ENCODE measurements at regions not wholly inside any gene's neighbourhood (a gene's known extent, or its start where the extent isn't known, plus 50 kb on each side); places are given as distances from the start of the nearest gene placed in this dataset.

DNA sequence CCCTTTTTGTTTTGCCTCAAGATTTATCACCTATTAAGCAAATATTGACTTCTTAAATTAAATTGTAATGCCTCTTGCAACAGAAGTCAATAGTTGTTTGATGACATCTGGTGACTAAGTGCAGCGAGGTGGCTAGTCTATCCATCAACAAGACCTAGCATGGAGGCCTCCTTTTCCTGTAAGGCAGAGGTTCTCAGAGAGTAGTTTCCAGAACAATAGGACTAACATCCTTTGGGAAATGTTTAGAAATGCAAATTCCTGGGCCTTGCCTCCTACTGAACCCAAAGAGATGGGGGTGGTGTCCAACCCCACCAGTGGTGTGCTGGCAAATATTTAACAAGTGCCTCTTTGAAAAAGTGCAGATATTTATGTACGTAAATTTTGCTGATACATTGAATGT lies 143.7 kb downstream of the SCP2D1 start:
- no peak for DNase-seq (ENCODE audit: extremely low read depth, low read depth)

DNA sequence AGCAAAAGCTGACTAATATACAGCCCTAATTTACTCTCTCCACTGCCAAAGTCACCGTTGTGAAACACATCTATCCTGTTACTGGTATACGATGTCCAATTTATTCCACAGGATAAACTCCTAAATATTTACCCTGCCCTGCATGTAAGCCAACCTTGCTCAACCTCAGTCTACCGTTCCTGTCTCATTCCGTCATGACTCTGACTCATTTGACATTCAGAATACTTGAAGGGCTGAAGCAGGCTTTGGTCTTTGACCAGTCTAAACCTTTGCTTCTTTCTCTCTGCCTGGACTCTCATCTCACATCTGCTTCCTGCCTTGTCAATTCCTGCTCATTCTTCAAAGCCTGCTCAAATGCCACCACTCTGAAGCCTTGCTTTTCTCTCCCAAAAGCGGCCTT lies 157.5 kb downstream of the SCP2D1 start:
- DNase-seq (ENCODE audit: extremely low read depth, low read depth) = no peak

DNA sequence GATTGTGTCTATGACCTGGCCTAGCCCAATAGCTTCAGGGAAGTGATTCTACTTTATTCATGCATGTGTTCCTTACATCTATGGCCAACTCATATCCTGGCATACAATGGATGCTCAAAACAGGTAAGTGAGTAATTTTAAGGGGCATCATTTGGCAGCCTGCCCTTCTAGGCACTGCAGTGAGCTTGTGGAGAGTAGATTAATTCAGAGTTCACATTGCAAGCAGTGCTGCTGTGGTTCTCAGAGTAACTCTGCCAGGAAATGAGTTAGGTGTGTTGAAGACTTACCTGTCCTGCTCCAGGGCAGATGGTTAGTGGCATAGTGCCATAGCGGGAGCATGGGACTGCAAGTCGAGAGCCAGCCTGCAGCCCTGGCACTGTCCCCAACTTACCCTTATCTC lies 158.0 kb downstream of the SCP2D1 start:
- no peak for DNase-seq (ENCODE audit: extremely low read depth, low read depth)

DNA sequence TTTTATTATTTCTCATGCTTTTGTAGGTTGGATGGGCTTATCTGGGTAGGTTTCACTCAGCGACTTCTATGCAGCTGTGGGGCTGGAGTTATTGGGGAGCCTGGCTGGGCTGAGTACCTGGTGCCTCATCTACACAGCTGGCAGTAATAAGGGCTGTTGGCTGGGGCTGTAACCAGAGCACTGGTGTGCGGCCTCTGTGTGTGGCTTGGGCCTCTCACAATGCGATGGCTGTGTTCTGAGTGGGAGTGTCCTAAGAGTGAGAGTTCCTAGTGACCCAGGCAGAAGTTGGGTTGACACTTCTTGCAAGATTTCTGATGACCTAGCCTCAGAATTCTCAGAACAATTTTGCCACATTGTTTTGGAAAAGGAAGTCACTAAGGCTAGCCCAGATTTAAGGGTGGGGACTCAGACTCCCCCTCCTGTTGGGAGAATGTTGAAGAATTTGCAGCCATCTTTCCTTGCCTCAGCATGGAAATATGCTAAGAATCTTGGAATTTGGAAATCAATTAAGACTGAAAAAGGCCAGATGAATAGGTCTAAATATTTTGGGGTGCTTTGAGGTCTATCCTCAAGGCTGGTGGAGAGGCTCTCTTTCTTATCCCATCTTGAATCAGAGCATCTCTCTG lies 158.8 kb downstream of the SCP2D1 start:
- DNase-seq (ENCODE audit: extremely low read depth, low read depth) = no peak

DNA sequence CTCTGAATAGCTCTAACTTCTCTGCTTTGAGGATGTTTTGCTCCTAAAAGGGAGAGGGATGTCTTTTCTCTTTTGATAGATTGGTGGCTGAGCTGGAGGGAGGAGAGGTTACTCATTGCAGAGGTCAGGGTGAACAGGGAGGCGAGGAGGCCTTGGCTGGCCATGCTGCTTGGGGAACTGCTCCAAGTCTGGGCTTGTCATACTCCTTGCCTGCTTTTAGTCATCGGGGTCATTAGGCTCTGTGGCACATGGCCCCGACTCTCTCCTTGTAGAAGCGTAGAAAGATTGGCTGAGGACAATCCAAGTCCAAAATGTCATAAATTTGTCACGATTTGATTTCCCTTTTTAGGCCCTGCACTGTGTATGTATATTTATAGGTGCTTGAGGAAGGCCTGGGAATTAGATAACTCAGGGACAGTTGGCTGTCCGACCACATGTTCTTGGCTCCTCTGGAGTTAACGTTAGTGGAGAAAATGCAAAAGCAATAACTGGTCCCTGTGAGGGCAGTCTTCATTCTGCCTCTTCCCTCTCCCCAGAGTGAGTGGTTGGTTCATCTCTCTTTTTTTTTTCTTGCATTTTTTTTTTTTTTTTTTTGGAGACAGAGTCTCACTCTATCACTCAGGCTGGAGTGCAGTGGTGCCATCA lies 160.1 kb downstream of the SCP2D1 start:
- no peak for DNase-seq (ENCODE audit: extremely low read depth, low read depth)

DNA sequence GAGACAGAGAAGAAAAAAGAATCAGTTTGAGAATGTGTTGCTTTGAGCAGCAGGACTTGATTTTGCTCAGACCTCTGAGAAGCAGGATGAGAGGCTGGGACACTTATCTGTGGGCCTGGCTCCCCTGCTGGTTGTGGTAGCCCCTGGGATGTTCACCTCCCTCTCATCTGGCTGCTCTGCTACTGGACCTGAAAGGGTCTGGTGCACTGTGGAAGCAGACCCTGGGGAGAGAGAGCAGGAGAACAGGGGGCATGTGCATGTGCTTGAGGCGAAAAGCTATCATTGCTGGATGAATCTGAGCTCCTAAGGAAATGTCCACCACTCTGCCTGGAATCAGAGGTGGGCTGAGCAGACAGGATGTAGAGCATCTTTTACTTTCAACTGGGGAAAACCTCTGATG lies 161.1 kb downstream of the SCP2D1 start:
- DNase-seq (ENCODE audit: extremely low read depth, low read depth) = no peak

DNA sequence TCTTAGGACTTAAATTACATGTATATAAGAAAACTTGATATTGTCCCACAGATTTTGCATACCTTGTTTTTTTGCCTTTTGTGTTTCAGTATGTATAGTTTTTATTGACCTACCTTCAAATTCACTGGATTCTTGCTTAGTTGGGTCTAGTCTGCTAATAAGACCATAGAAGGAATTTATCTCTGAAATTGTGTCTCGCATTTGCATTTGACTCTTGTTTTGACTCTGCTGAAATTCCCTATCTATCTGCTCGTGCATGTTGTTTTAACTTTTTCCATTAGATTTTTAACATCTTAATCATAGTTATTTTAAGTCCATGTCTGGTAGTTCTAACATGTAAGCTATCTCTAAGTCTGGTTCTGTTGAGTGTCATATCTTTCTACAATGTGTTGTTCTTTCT lies 163.9 kb downstream of the SCP2D1 start:
- DNase-seq (ENCODE audit: extremely low read depth, low read depth) = no peak

DNA sequence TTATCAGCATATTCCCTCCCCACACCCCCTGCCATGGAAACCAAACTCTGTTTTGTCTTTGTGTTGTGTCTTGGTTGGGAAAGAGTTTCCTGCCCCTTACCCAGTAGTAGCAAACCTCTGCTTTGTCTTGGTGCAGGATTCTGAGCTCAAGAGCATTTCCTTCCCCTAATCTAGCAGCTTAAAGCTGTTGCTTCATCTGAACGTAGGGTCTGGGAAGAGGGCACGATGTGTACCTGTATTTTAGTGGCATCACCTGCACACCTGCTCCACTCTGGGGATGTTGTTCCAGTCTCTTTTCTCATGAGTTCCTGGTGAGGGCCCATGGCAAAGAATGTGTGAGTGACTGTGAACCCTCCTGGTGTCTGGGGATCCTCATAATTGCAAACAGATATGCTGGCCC lies 164.7 kb downstream of the SCP2D1 start:
- no peak for DNase-seq (ENCODE audit: extremely low read depth, low read depth)

DNA sequence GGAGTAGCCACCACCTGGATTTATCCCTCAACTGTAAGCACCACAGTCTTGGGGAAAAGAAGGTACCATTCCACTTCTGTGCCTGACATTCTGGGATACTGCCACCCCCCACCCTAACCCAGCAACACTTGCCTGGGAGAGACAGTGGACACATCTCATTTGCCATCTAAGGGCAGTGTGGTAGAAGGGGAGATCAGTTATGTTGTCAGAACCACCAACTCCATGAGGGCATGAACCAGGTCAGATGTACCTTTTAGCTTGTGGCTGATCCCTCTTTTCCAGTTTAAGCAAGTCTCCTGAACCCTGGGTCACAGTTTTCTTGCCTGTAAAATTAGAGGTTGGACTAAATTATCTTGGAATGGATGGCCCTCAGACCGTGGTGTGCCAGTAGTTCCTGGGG lies 165.5 kb downstream of the SCP2D1 start:
- DNase-seq (ENCODE audit: extremely low read depth, low read depth) = no peak

DNA sequence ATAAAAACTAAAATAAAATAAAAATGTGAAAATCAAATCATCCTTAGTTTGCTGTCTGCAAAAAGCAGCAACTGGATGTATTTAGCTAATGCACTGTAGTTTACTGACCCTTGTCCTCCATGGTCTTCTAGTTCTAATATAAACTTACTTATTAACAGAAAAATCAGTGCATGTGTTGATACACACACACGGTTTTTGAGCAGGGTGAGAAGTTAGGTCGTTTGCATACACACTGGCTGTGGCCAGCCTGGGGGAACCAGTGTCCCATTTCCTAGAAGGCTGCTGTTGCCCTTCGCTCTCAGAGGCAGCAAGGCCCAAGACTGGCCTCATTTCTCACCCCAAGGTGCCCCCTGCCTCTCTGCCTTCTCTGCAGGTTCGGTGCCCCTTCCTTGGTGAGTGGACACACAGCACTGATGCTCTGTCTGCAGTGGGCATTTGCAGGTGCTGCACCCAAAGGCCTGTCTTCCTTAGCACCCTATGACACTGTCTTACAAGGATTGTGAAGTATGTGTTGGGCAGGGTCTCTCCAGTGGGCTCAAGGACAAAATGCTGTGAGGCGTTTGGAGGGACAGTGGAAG lies 168.5 kb downstream of the SCP2D1 start:
- DNase-seq (ENCODE audit: extremely low read depth, low read depth) = no peak

DNA sequence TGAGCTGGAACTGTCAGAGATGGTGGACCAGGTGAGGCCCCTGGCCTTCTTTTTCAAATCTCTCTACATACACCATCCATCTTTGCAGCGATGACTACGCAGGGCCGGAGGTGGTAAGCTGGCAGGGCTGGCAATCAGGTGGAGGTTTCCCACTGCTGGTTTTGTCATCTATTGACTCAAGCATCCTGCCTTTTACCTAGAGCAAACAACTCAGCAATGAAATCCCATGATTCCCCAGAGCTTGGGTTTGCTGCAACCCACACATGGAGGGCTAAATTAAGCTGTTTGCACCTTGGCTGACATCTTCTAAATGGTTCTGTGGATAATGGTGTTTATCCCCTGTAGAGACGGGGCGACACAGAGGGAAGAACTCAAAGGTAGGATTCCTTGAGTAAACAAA lies 170.2 kb downstream of the SCP2D1 start:
- no peak for DNase-seq (ENCODE audit: extremely low read depth, low read depth)

DNA sequence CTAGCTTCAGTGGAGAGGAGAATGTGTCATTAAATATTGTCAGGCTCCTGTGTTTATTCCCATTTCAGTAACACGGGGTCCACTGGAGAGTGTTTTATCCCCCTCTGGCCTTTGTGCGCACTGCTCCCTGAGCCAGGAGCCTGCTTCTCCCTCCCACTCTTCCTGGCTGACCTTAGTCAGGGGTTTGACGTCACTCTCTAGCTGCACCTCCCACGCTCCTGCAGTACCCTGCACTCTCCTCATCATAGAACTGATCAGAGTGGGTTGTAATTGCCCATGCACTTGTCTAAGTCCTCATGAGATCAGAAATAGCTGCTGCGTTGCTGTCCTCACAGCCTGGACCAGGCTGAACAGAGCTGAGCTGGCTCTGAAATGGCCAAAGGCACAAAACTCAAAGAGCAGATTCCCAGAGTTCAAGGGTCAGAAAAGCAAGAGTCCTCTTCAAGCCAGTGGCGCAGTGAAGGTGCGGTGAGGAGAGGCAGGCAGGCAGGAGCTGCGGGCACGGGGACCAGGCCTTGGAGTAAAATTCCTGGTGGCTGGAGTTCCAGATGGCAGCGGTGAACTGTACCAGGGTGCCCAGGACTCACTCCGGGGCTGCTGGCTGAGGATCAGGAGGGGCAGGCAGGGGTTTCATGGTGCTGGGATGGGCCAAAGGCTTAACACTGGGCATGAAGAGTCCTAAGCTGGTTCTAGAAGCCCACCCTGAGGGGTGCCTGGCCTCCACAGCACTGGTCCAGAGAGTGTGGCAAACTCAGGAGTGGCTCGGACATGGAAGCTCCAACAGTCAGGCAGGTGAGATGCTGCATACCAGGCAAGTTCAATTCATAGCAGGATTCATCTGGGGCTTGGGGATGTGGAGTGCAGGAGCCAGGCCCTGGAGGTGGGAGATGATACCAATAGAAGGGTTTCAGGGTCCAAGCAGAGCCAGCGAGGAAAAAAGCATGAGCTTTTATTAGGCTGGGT lies 170.9 kb downstream of the SCP2D1 start:
- DNase-seq (ENCODE audit: extremely low read depth, low read depth) = no peak

DNA sequence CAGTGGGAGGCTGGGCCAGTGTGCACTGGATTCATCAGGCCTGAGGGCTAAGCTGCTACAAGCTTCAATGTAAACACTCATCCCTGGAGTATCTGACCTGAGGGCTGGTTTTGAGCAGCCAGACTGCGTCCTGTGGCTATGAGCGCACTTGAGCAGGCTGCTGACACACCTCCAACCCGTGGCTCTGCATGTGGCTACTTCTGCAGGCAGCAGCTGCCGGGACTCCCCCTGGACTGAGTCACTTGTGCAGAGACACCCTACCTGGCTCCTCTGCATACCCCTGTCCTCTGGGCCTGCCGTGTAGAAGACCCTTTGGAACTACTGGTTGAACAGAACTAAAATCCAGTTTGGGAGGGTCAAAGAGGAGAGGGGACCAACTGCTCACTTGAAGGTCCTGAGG lies 172.0 kb downstream of the SCP2D1 start:
- no peak for DNase-seq (ENCODE audit: extremely low read depth, low read depth)

DNA sequence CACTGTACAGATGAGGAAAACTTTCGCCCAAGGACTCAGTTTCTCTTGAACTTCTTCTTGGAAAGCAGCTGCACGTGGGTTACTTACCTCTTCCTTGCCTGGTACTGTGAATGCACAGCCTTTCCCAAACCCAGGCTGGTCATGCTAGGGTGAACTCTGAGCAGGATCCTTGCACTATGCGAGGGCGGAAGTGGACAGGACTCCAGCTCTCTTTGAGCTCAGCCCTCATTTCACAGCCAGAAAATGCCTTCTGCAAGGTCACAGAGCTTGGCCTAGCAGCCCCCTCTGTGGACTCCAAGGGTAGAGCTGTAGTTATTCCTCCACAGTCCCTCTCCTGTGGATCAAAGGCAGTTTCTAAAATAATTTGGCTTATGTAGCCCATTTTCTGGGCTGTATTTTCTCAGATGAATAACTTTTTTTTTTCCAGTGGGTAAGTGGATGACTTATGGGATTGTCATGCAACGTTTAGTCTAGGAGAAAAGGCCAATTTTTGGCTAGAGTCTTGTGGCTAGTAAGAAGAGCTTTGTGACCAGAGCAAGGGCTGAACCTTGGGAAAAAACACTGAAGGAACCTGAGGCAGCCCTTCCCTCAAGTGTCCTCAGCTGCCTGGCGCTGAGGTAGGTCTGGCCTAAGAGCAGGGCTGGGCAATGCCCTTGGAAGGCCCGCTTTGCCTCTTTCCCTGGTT lies 172.7 kb downstream of the SCP2D1 start:
- no peak for DNase-seq (ENCODE audit: extremely low read depth, low read depth)

DNA sequence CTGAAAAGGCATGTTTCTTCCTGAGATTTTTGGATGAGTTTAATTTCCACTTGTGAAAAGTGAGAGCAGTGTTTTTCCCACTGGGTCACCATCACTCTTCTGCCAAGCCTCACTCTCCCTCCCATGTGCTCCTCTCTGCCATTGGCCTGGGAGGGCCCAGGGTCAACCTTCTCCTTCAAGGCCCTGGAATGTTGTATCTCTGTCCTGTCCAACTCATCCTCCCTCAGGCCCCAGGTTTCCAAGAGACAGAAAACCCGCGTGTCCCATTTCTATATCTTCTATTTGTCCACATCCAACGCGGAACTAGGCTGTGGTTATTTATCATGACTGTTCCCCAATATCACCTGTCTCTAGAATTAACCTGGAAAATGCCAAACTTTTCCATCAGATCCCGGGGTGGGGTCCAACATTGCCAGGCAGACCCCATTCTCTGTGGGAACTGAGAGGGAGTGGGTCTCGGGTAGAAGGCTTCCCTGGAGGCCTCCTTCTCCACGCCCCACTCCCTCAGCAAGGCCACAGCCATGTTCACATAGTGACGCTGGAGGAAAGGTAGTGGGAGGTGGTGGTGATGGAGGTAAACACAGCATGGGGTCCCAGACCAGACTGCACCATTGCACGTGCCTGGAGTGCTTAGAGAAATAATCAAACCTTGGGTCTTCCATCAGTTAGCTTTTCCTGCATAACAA lies 173.5 kb downstream of the SCP2D1 start:
- DNase-seq (ENCODE audit: extremely low read depth, low read depth) = no peak

DNA sequence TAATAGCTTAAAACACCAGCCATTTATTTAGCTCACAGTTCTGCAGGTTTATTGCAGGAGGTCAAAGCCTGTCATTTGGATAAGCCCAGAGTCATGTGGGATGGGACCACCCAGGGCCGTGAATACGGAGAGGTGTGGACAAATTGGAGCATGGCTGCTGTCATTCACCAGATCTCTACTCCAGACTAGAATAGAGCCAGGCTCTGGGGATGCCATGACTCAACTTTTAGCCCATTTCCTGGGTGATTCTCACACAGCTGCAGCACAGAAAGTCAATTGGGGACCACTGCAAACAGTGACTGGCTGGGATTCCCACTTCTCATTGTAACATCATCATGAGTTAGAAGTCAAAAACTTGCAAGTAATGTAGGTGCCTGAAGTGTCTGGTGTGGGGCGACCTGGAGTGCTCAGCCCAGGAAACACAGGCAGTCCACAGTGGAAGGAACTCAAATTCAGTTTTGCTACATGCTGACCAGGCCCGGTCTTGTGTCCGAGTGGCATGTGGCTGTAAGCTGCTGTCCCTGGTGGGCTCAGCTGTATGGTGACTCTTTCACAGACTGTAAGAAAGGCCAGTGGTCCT lies 174.3 kb downstream of the SCP2D1 start:
- DNase-seq (ENCODE audit: extremely low read depth, low read depth) = no peak

DNA sequence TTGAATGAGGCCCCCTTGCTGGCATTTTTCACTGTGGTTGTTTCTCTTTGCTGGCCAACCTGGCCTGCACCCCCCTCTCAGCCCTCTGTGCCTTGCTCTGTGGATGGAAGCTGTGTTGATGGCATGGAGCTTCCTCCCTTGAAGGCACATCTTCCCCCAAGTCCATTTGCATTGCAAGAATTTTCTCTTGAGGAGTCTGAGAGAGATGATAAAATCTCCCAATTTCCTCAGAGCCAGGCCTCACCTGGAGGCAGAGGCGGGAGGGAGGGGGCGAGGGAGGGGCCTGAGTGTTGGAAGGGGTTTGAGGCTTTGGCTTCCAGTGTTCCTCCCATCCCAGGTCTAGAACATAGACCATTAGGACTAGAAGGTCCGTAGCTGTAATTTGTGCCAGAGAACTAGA lies 175.1 kb downstream of the SCP2D1 start:
- no peak for DNase-seq (ENCODE audit: extremely low read depth, low read depth)

DNA sequence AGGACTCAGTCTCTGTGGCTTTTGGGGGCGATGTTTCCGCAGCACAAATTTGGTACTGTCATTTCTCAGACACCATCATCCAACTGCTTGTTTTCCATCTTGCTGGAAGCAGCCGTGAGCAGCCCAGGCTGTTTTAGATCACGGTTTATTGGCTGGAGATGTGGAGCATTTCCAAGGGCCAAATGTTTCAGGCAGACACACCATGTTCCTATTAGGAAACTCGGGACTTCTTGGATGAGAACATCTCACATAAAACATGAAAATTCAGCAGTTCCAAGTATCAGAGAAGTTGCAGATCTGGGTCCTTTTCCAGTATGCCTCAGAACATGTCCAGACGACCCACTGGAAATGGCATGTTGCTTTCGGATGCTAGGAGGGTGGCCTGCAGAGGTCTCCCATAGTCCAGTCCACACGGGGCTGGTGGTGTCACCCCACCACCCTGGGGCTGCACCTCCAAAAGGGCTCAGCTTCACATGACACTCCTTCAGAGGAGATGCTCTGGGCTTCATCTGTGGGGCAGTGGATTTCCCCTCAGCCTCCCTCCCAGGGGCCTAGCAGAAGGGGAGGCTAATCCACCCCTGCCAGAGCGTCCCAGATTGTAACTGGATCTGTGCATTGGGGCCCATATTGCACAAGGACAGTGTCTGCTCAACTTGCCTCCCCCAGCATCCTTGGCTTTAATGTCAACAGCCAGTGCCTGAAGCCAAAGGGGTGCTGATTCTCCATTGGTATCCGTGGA lies 176.3 kb downstream of the SCP2D1 start:
- no peak for DNase-seq (ENCODE audit: extremely low read depth, low read depth)

DNA sequence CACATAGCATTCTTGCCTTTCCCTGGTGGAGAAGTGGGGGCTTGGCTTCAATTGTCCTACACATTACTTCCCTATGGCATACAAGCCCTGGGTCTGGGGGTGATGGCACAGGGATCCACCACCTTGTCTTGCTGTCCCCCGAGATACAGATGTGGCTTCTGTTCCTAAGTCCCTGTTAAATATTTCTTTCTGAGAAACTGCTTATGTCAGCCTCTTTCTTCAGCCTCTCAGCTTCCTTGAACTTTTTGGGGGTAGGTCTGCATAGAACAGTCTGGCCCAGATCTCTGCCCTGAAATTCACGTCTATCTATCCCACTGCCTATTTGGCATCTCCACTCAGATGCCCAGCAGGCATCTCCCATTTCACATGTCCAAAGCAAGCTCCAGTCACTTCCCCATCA lies 177.4 kb downstream of the SCP2D1 start:
- no peak for DNase-seq (ENCODE audit: extremely low read depth, low read depth)

All from NCI-H460 (cell line).